ENCODE measurements at regions not wholly inside any gene's neighbourhood (a gene's known extent, or its start where the extent isn't known, plus 50 kb on each side); places are given as distances from the start of the nearest gene placed in this dataset.

- DNase-seq, result no peak
- H3K9me3 Mint-ChIP-seq (ENCODE audit: insufficient read depth), result no peaks in the 10 kb centered on the region
- no peak overlapping the region for H3K4me3 ChIP-seq (ENCODE audit: control extremely low read depth in 1 of 5, extremely low read depth in 1 of 5, insufficient read depth in 1 of 5, low read depth in 2 of 5, low read length in 4 of 5)
- ATAC-seq (ENCODE audit: low read depth), result no peak
- ChIA-PET CTCF (no interaction called here), POLR2A (no interaction called here)
- no peaks in the 10 kb centered on the region for H3K27me3 ChIP-seq (replicated peaks in 1 of 4; ENCODE audit: control extremely low read depth in 1 of 4, control insufficient read depth in 3 of 4, insufficient read depth in 4 of 4, low read length in 3 of 4)
- no peaks in the 10 kb centered on the region for H3K9me3 ChIP-seq (ENCODE audit: control extremely low read depth in 1 of 3, control insufficient read depth in 2 of 3, insufficient read depth in 1 of 3, low read length in 2 of 3)
- H3K36me3 ChIP-seq (replicated peaks in 1 of 2; ENCODE audit: control extremely low read depth in 1 of 2, control insufficient read depth in 1 of 2, extremely low read depth in 1 of 2, insufficient read depth in 2 of 2, low read length in 1 of 2), result no peaks in the 10 kb centered on the region
- H3K4me3 Mint-ChIP-seq, result no peak overlapping the region
- H3K27ac Mint-ChIP-seq, result no peak overlapping the region
- H3K4me2 ChIP-seq (replicated peaks; ENCODE audit: low read depth, low read length, poor library complexity, severe bottlenecking), result no peak overlapping the region
- H4K20me1 ChIP-seq (ENCODE audit: control insufficient read depth, insufficient read depth, low read length, poor library complexity, severe bottlenecking), result no peaks in the 10 kb centered on the region
- intact Hi-C loops (cut with micrococcal nuclease), result no loop called here
- no peak overlapping the region for H2AFZ ChIP-seq (ENCODE audit: insufficient read depth, low read depth, low read length, poor library complexity, severe bottlenecking)
- H3K9ac ChIP-seq (ENCODE audit: low read length), result no peak overlapping the region
- peaks cover 8% of the 10 kb centered on the region for H3K27me3 Mint-ChIP-seq
- no peak for TF ChIP-seq CTCF (IDR thresholded peaks at IDR 0.05)
- no peak for TF ChIP-seq EZH2 (IDR thresholded peaks at IDR 0.05; ENCODE audit: borderline replicate concordance, insufficient read depth, low read depth, low read length, poor library complexity, severe bottlenecking)
- H3K4me1 ChIP-seq (ENCODE audit: control insufficient read depth in 2 of 2, insufficient read depth in 2 of 2, low read length in 2 of 2), result peaks cover 15 to 17% of the 10 kb centered on the region in 2 donors
- H3K4me1 Mint-ChIP-seq, result peaks cover 21% of the 10 kb centered on the region
- no peaks in the 10 kb centered on the region for H3K79me2 ChIP-seq (ENCODE audit: control insufficient read depth, insufficient read depth, low read length)
- H3K27ac ChIP-seq (ENCODE audit: low read length in 2 of 2), result no peak overlapping the region
Observed at GRCh38 chr1:201755200-201755599, 73.8 kb upstream of the IPO9 start.

- no peak for TF ChIP-seq EZH2 (IDR thresholded peaks at IDR 0.05; ENCODE audit: borderline replicate concordance, insufficient read depth, low read depth, low read length, poor library complexity, severe bottlenecking)
- no peak for TF ChIP-seq CTCF (IDR thresholded peaks at IDR 0.05)
- no peak overlapping the region for H3K4me3 ChIP-seq (ENCODE audit: control extremely low read depth in 1 of 5, extremely low read depth in 1 of 5, insufficient read depth in 1 of 5, low read depth in 2 of 5, low read length in 4 of 5)
- no peak overlapping the region for H2AFZ ChIP-seq (ENCODE audit: insufficient read depth, low read depth, low read length, poor library complexity, severe bottlenecking)
- no peaks in the 10 kb centered on the region for H3K79me2 ChIP-seq (ENCODE audit: control insufficient read depth, insufficient read depth, low read length)
- no peaks in the 10 kb centered on the region for H3K9me3 Mint-ChIP-seq (ENCODE audit: insufficient read depth)
- DNase-seq (no peak), ATAC-seq (ENCODE audit: low read depth) (no peak)
- H3K27ac ChIP-seq (ENCODE audit: low read length in 2 of 2), result no peak overlapping the region
- no peaks in the 10 kb centered on the region for H3K27me3 ChIP-seq (replicated peaks in 1 of 4; ENCODE audit: control extremely low read depth in 1 of 4, control insufficient read depth in 3 of 4, insufficient read depth in 4 of 4, low read length in 3 of 4)
- H3K4me1 Mint-ChIP-seq, result peaks cover 21% of the 10 kb centered on the region
- H3K36me3 ChIP-seq (replicated peaks in 1 of 2; ENCODE audit: control extremely low read depth in 1 of 2, control insufficient read depth in 1 of 2, extremely low read depth in 1 of 2, insufficient read depth in 2 of 2, low read length in 1 of 2), result no peaks in the 10 kb centered on the region
- H4K20me1 ChIP-seq (ENCODE audit: control insufficient read depth, insufficient read depth, low read length, poor library complexity, severe bottlenecking), result no peaks in the 10 kb centered on the region
- no peaks in the 10 kb centered on the region for H3K9me3 ChIP-seq (ENCODE audit: control extremely low read depth in 1 of 3, control insufficient read depth in 2 of 3, insufficient read depth in 1 of 3, low read length in 2 of 3)
- ChIA-PET POLR2A (no interaction called here), CTCF (interaction anchor here (0.7 kb wide), 1 partner anchor 273 kb away, joined by 8 read pairs; no protein-coding TSS in a partner anchor)
- H3K4me1 ChIP-seq (ENCODE audit: control insufficient read depth in 2 of 2, insufficient read depth in 2 of 2, low read length in 2 of 2), result peaks cover 15 to 17% of the 10 kb centered on the region in 2 donors
- no peak overlapping the region for H3K4me3 Mint-ChIP-seq
- peaks cover 8% of the 10 kb centered on the region for H3K27me3 Mint-ChIP-seq
- H3K4me2 ChIP-seq (replicated peaks; ENCODE audit: low read depth, low read length, poor library complexity, severe bottlenecking), result no peak overlapping the region
- H3K27ac Mint-ChIP-seq, result no peak overlapping the region
- intact Hi-C loops (cut with micrococcal nuclease), result no loop called here
- no peak overlapping the region for H3K9ac ChIP-seq (ENCODE audit: low read length)
Observed at GRCh38 chr1:201756406-201756805, 72.6 kb upstream of the IPO9 start.

Data from B cell (primary cell).